A673 (cell line): ENCODE measurements at regions not wholly inside any gene's neighbourhood (a gene's known extent, or its start where the extent isn't known, plus 50 kb on each side); places are given as distances from the start of the nearest gene placed in this dataset.

Source experiments
- CTCF ChIP-seq: fragments of 300-800, 200-600 bp; sonication (generic); conservative IDR thresholded peaks from 2 replicates; pipeline ENCODE4 v1.5.1; 2017; ENCODE audit warnings: low read depth, mild to moderate bottlenecking, antibody characterized with exemption, low read length, moderate library complexity, mixed read lengths
- EZH2 ChIP-seq: fragments of 200-600 bp; sonication (generic); IDR thresholded peaks from 2 replicates; pipeline ENCODE4 v1.6.1; 2017; ENCODE audit warnings: borderline replicate concordance, low read depth, mild to moderate bottlenecking, mixed read lengths, antibody characterized with exemption, low read length; ENCODE audit not compliant: poor library complexity, severe bottlenecking

GRCh38 chr17:5871666-5872065 is 198.5 kb upstream of the WSCD1 start:
- TF ChIP-seq CTCF (no peak), EZH2 (no peak)
